HepG2 (cell line): ENCODE measurements at regions not wholly inside any gene's neighbourhood (a gene's known extent, or its start where the extent isn't known, plus 50 kb on each side); places are given as distances from the start of the nearest gene placed in this dataset.

ENCODE experiments used
- ATAC-seq: fragments of 200-7000 bp; cut with Tn5 transposase; 3 replicates; pipeline ENCODE4 v1.9.1; 2020; ENCODE audit warnings: mild to moderate bottlenecking, moderate library complexity
- BruUV-seq: library from RNA; stranded (reverse); fragments of 400-500 nt; replicated peaks from 2 replicates; lab custom pipeline; 2021; lab: Mats Ljungman, UMichigan
- CTCF ChIA-PET: fragments of 300-600 bp; formaldehyde crosslinking; extraction: SDS; loops from one replicate; lab custom pipeline; 2021; ENCODE audit warnings: low total read pairs, inconsistent platforms, low intra/inter-chr PET ratio; lab: Yijun Ruan, JAX
- POLR2A ChIA-PET: fragments of 350-600 bp; sonication (Branson Sonifier 250); formaldehyde crosslinking; loops from one replicate; lab custom pipeline; 2020; ENCODE audit warnings: antibody characterized with exemption, inconsistent platforms; lab: Yijun Ruan, JAX
- DNase-seq: peaks from one replicate; pipeline ENCODE4 v3.0.0-alpha.2; 2015; ENCODE audit warnings: low spot score
- FAIRE-seq: peaks from 3 replicates; lab custom pipeline; 2011; peaks lifted over from hg19 to GRCh38; lab: Jason Lieb, UNC
- H2AFZ ChIP-seq: one replicate; pipeline ENCODE4 v1.6.1; 2011; ENCODE audit warnings: low read length, inconsistent platforms
- H3K27ac ChIP-seq: fragments of 300-600 bp; 3 replicates; pipeline ENCODE4 v1.8.0; 2011; ENCODE audit warnings: mixed run types, mild to moderate bottlenecking, mixed read lengths, low read length, inconsistent platforms; ENCODE audit not compliant: insufficient read depth; ENCODE audit errors: extremely low read length
- H3K27me3 ChIP-seq, 2 experiments: fragments of 200-600 bp in 1 of 2; 2 replicates in 1 of 2; 3 replicates in 1 of 2; pipeline versions ENCODE4 v1.6.0 to v1.8.0; 2011; ENCODE audit warnings: low read length in 2 of 2, mild to moderate bottlenecking in 2 of 2, moderate library complexity in 2 of 2, inconsistent platforms in 1 of 2; ENCODE audit not compliant: insufficient read depth in 2 of 2, control insufficient read depth in 1 of 2
- H3K36me3 ChIP-seq, 2 experiments: fragments of 200-600 bp in 1 of 2; replicated peaks in 1 of 2; 2 replicates in 1 of 2; 3 replicates in 1 of 2; pipeline versions ENCODE4 v1.5.1 to v1.8.0; 2011; ENCODE audit warnings: low read length in 2 of 2, inconsistent platforms in 1 of 2; ENCODE audit not compliant: insufficient read depth in 2 of 2, control insufficient read depth in 1 of 2
- H3K4me1 ChIP-seq: 2 replicates; pipeline ENCODE4 v1.5.1; 2012; ENCODE audit warnings: low read length, inconsistent platforms; ENCODE audit not compliant: insufficient read depth
- H3K4me2 ChIP-seq: 2 replicates; pipeline ENCODE4 v1.6.0; 2011; ENCODE audit warnings: low read depth, low read length, inconsistent platforms
- H3K4me3 ChIP-seq, 3 experiments: fragments of 200-600 bp in 1 of 3; sonication (generic), shearing (Covaris generic) in 1 of 3; replicated peaks in 1 of 3; 2 replicates each; pipeline ENCODE4 v1.5.1; 2011 to 2016; ENCODE audit warnings: low read length in 3 of 3, inconsistent platforms in 2 of 3, low read depth in 2 of 3, mild to moderate bottlenecking in 2 of 3, control low read depth in 1 of 3, mixed read lengths in 1 of 3; ENCODE audit not compliant: insufficient read depth in 1 of 3
- H3K79me2 ChIP-seq: one replicate; pipeline ENCODE4 v1.6.1; 2011; ENCODE audit warnings: low read length, inconsistent platforms; ENCODE audit not compliant: insufficient read depth
- H3K9ac ChIP-seq: 2 replicates; pipeline ENCODE4 v1.6.0; 2011; ENCODE audit warnings: mild to moderate bottlenecking, low read depth, low read length, inconsistent platforms; ENCODE audit not compliant: insufficient read depth
- H3K9me3 ChIP-seq: 2 replicates; pipeline ENCODE4 v1.5.1; 2012; ENCODE audit warnings: mild to moderate bottlenecking, low read length
- H4K20me1 ChIP-seq: 2 replicates; pipeline ENCODE4 v1.6.0; 2011; ENCODE audit warnings: inconsistent platforms, mild to moderate bottlenecking, low read length, moderate library complexity; ENCODE audit not compliant: insufficient read depth
- AGO1 ChIP-seq: fragments of 200-400 bp; formaldehyde crosslinking; IDR thresholded peaks from 2 replicates; pipeline ENCODE4 v1.6.1; 2017; ENCODE audit warnings: mild to moderate bottlenecking, low read depth, low read length, moderate library complexity; ENCODE audit not compliant: poor library complexity, severe bottlenecking
- GTF2F1 ChIP-seq: fragments of 150-350 bp; IDR thresholded peaks from 2 replicates; pipeline ENCODE4 v1.6.1; 2014; ENCODE audit warnings: low read length
- IKZF1 ChIP-seq: fragments of 450-650 bp; IDR thresholded peaks from 2 replicates; pipeline ENCODE4 v1.7.1; 2016
- NRL ChIP-seq: sonication (generic); formaldehyde crosslinking; IDR thresholded peaks from 2 replicates; pipeline ENCODE4 v1.5.0; 2020; ENCODE audit warnings: missing genetic modification reagents, mild to moderate bottlenecking, moderate library complexity, borderline replicate concordance
- ZBTB44 ChIP-seq: sonication (generic); formaldehyde crosslinking; IDR thresholded peaks from 2 replicates; pipeline ENCODE4 v1.4.0; 2020; ENCODE audit warnings: missing genetic modification reagents
- ZFYVE20 ChIP-seq: sonication (generic); formaldehyde crosslinking; IDR thresholded peaks from 2 replicates; pipeline ENCODE4 v1.8.0; 2023; ENCODE audit warnings: low read depth, mild to moderate bottlenecking, moderate library complexity, missing genetic modification reagents, borderline replicate concordance
- ZMYM4 ChIP-seq: sonication (generic); formaldehyde crosslinking; IDR thresholded peaks from 2 replicates; pipeline ENCODE4 v1.8.1; 2023; ENCODE audit warnings: mild to moderate bottlenecking, missing genetic modification reagents
- WGBS: methylation state at CpG from one replicate; pipeline ENCODE4 v1.1.6; 2017; ENCODE audit warnings: low lambda C conversion rate; 5-methylcytosine and 5-hydroxymethylcytosine counted together
- in situ Hi-C: cut with HindIII; loops from 2 replicates; pipeline ENCODE4 v1.10.0; 2017; ENCODE audit warnings: low pct_unique_long_range_greater_than_20kb; ENCODE audit not compliant: extremely low pct_ligation_motif_present
- intact Hi-C: fragments of 100-400 bp; cut with micrococcal nuclease; formaldehyde crosslinking; loops from one replicate; pipeline ENCODE4 v1.10.0; 2022; ENCODE audit not compliant: unreplicated experiment

- no TSS peak for BruUV-seq
These were observed 65.0 kb downstream of the IRX2 start for GRCh38 chr5:2686321-2687124.

More at GRCh38 chr5:2686321-2687124, 65.0 kb downstream of the IRX2 start:
- no peaks in the 10 kb centered on the region for H3K4me1 ChIP-seq
- intact Hi-C loops (no loop called here), in situ Hi-C loops (no loop called here)
- DNase-seq (no peak), ATAC-seq (no peak), FAIRE-seq (no peak)
- no peaks in the 10 kb centered on the region for H3K9me3 ChIP-seq
- no peak overlapping the region for H3K4me2 ChIP-seq
- H3K27ac ChIP-seq = no peak overlapping the region
- H3K4me3 ChIP-seq = no peak overlapping the region
- WGBS = 37% methylated on average over 21 of the region's 28 CpGs
- H3K36me3 ChIP-seq = no peaks in the 10 kb centered on the region
- ChIA-PET POLR2A (no interaction called here), CTCF (no interaction called here)
- H3K27me3 ChIP-seq = peaks cover 1 to 18% of the 10 kb centered on the region in 2 experiments; a peak in 2 of 5 replicates
- H2AFZ ChIP-seq = no peak overlapping the region
- no peak overlapping the region for H3K9ac ChIP-seq
- no peak for TF ChIP-seq NRL (CRISPR knock-in tag)
- no peak for TF ChIP-seq GTF2F1
- no peak for TF ChIP-seq AGO1
- no peak for TF ChIP-seq ZMYM4 (CRISPR knock-in tag)
- TF ChIP-seq ZBTB44 (CRISPR knock-in tag) = no peak
- no peak for TF ChIP-seq IKZF1
- TF ChIP-seq ZFYVE20 (CRISPR knock-in tag) = no peak
- H4K20me1 ChIP-seq = no peaks in the 10 kb centered on the region
- no peaks in the 10 kb centered on the region for H3K79me2 ChIP-seq
